Activated CD8-positive, alpha-beta memory T cell treated with anti-CD3 and anti-CD28 coated beads for 4 hours (primary cell): ENCODE measurements at regions not wholly inside any gene's neighbourhood (a gene's known extent, or its start where the extent isn't known, plus 50 kb on each side); places are given as distances from the start of the nearest gene placed in this dataset.

ENCODE experiments used
- DNase-seq, 2 donors: peaks; one replicate each; pipeline ENCODE4 v3.0.0-alpha.2; 2020; ENCODE audit warnings: low read depth in 2 of 2

- no peak for DNase-seq
Observed at GRCh38 chr5:61737301-61737963, 405.4 kb downstream of the ZSWIM6 start.

- DNase-seq: no peak
Observed at GRCh38 chr5:61737964-61738340, 405.9 kb downstream of the ZSWIM6 start.

- DNase-seq: no peak
Observed at GRCh38 chr5:61738446-61738845, 406.4 kb downstream of the ZSWIM6 start.

GRCh38 chr5:61744690-61745619 lies 412.9 kb downstream of the ZSWIM6 start:
- DNase-seq: no peak

- DNase-seq: no peak
Observed at GRCh38 chr5:61746831-61747575, 414.9 kb downstream of the ZSWIM6 start.

- no peak for DNase-seq
Observed at GRCh38 chr5:61748121-61748520, 416.1 kb downstream of the ZSWIM6 start.

GRCh38 chr5:61748651-61749050 lies 416.6 kb downstream of the ZSWIM6 start:
- no peak for DNase-seq

GRCh38 chr5:61752588-61752987 lies 420.5 kb downstream of the ZSWIM6 start:
- DNase-seq: no peak

GRCh38 chr5:61754792-61755191 lies 422.7 kb downstream of the ZSWIM6 start:
- DNase-seq: no peak

GRCh38 chr5:61755726-61756222 lies 423.7 kb downstream of the ZSWIM6 start:
- DNase-seq: no peak

- no peak for DNase-seq
Observed at GRCh38 chr5:61758711-61759110, 426.7 kb downstream of the ZSWIM6 start.

- no peak for DNase-seq
Observed at GRCh38 chr5:61765471-61765870, 433.4 kb downstream of the ZSWIM6 start.

- no peak for DNase-seq
Observed at GRCh38 chr5:61766141-61766540, 434.1 kb downstream of the ZSWIM6 start.

GRCh38 chr5:61767231-61768080 lies 435.4 kb downstream of the ZSWIM6 start:
- no peak for DNase-seq

- no peak for DNase-seq
Observed at GRCh38 chr5:61768692-61769281, 436.7 kb downstream of the ZSWIM6 start.

GRCh38 chr5:61771062-61771461 lies 439.0 kb downstream of the ZSWIM6 start:
- DNase-seq: no peak

GRCh38 chr5:61771808-61772207 lies 439.8 kb downstream of the ZSWIM6 start:
- DNase-seq: no peak

GRCh38 chr5:61775901-61776300 lies 443.8 kb downstream of the ZSWIM6 start:
- DNase-seq: no peak

- no peak for DNase-seq
Observed at GRCh38 chr5:61777292-61777691, 445.2 kb downstream of the ZSWIM6 start.

GRCh38 chr5:61779743-61780142 lies 447.7 kb downstream of the ZSWIM6 start:
- no peak for DNase-seq

GRCh38 chr5:61783481-61783880 lies 451.4 kb downstream of the ZSWIM6 start:
- no peak for DNase-seq
